ENCODE measurements at regions not wholly inside any gene's neighbourhood (a gene's known extent, or its start where the extent isn't known, plus 50 kb on each side); places are given as distances from the start of the nearest gene placed in this dataset.

DNA sequence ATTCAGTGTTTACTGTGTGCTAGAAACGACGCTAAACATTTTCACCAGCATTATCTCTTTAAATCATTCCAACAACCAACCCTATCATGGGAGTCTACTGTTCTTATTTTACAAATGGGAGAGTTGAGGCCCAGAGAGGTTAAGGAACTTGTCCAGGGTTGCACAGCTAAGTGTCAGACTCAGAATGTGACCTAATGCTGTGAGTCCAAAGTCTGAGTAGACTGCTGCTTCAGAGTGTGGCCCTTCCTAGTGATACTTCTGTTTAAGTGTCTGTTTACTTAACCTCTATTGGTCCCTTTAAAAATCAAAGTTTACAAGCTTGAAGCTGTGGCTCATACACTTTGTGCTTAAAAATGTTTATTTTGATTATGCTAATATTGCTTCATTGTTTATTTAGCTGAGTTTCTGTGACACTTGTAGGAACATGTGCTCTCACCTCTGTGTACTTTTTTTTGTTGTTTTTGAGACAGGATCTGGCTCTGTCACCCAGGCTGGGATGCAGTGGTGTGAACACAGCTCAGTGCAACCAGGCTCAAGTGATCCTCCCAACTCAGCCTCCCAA is 84.4 kb upstream of the SYPL1 start:
- no peaks in the 10 kb centered on the region for H3K36me3 ChIP-seq (ENCODE audit: control insufficient read depth, insufficient read depth, low read length)
- H3K4me3 ChIP-seq (ENCODE audit: low read length): no peak overlapping the region
- Mint-ChIP-seq H3K9me3 (no peaks in the 10 kb centered on the region), H3K4me1 (no peaks in the 10 kb centered on the region), H3K27me3 (ENCODE audit: low read depth in 2 of 2) (peaks cover 32 to 42% of the 10 kb centered on the region in 2 donors), H3K27ac (no peak overlapping the region), H3K4me3 (no peak overlapping the region), H3K36me3 (no peaks in the 10 kb centered on the region)
- intact Hi-C loops (cut with micrococcal nuclease): no loop called here
- 80% methylated on average over 2 of the region's 2 CpGs for WGBS (ENCODE audit: insufficient coverage)
- no peaks in the 10 kb centered on the region for H3K27me3 ChIP-seq (ENCODE audit: control insufficient read depth, insufficient read depth, low read length)
- H3K4me1 ChIP-seq (ENCODE audit: control insufficient read depth, insufficient read depth, low read length): no peaks in the 10 kb centered on the region
- TF ChIP-seq, protein P1, sequence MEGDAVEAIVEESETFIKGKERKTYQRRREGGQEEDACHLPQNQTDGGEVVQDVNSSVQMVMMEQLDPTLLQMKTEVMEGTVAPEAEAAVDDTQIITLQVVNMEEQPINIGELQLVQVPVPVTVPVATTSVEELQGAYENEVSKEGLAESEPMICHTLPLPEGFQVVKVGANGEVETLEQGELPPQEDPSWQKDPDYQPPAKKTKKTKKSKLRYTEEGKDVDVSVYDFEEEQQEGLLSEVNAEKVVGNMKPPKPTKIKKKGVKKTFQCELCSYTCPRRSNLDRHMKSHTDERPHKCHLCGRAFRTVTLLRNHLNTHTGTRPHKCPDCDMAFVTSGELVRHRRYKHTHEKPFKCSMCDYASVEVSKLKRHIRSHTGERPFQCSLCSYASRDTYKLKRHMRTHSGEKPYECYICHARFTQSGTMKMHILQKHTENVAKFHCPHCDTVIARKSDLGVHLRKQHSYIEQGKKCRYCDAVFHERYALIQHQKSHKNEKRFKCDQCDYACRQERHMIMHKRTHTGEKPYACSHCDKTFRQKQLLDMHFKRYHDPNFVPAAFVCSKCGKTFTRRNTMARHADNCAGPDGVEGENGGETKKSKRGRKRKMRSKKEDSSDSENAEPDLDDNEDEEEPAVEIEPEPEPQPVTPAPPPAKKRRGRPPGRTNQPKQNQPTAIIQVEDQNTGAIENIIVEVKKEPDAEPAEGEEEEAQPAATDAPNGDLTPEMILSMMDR (IDR thresholded peaks at IDR 0.05): no peak
- no peak overlapping the region for H3K27ac ChIP-seq (ENCODE audit: low read length)
- ATAC-seq (no peak), DNase-seq (no peak)
- H3K9me3 ChIP-seq (ENCODE audit: control insufficient read depth, insufficient read depth, low read length): no peaks in the 10 kb centered on the region

DNA sequence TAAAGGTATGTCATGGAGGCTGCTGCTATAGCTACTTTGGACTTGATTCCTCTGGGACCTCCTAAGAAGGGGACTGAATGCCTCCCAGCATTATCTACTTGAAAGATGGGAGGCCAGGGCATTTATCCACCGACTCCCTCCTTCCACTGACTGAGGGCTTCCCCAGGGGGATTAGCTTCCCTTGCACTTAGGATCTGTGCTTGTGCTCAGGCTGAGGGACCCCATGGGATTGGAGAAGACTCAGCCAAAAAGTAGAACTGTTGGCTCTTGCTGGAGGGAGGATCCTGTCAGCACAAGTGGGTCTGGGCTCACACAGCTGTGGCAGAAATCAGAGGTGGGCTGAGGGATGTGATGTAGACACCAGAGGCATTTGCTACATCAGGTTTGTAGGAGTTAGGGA is 81.5 kb upstream of the SYPL1 start:
- TF ChIP-seq, protein P1 (IDR thresholded peaks at IDR 0.05): no peak
- Histone ChIP-seq H3K27me3 (ENCODE audit: control insufficient read depth, insufficient read depth, low read length) (no peaks in the 10 kb centered on the region), H3K4me3 (ENCODE audit: low read length) (no peak overlapping the region), H3K36me3 (ENCODE audit: control insufficient read depth, insufficient read depth, low read length) (no peaks in the 10 kb centered on the region), H3K4me1 (ENCODE audit: control insufficient read depth, insufficient read depth, low read length) (no peaks in the 10 kb centered on the region), H3K27ac (ENCODE audit: low read length) (no peak overlapping the region), H3K9me3 (ENCODE audit: control insufficient read depth, insufficient read depth, low read length) (no peaks in the 10 kb centered on the region)
- Mint-ChIP-seq H3K9me3 (no peaks in the 10 kb centered on the region), H3K4me3 (no peak overlapping the region), H3K27me3 (ENCODE audit: low read depth in 2 of 2) (peaks cover 34 to 62% of the 10 kb centered on the region in 2 donors), H3K27ac (no peak overlapping the region), H3K36me3 (no peaks in the 10 kb centered on the region), H3K4me1 (no peaks in the 10 kb centered on the region)
- intact Hi-C loops (cut with micrococcal nuclease): no loop called here
- WGBS (ENCODE audit: insufficient coverage): 91% methylated on average over 1 of the region's 1 CpG
- no peak for ATAC-seq
- no peak for DNase-seq

DNA sequence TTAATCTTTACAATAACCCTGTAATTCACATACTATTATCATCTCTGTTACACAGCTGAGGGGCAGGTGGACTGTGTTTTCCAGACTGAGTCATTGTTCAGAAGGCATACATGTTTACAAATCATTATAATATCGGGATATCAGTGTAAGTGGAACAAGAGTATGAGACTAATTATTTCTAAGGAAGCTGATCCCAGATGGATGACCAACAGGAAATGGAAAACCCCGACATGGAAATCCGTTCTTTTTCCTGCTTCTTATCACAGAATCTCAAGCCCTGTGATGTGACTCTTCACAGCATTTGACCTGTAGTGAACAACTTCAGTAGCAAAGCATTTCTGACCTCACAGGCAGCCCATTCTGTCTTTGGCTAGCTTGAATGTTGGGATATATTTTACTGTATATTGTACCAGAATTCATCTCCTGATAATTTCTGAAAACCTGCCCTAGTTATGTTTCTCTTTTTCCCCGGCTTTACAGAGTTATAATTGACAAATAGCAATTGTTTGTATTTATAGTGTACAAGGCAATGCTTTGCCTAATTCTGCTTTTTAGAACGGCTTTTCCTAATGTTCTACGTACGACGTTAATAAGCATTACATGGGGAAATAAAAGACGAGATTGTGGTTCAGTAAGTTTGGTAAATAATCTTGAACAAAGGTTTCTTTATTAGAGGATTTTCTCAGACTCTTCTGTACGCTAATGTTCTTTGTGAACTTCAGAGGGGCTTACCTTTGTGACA is 78.6 kb upstream of the SYPL1 start:
- Histone ChIP-seq H3K27me3 (ENCODE audit: control insufficient read depth, insufficient read depth, low read length) (no peaks in the 10 kb centered on the region), H3K4me3 (ENCODE audit: low read length) (no peak overlapping the region), H3K9me3 (ENCODE audit: control insufficient read depth, insufficient read depth, low read length) (no peaks in the 10 kb centered on the region), H3K36me3 (ENCODE audit: control insufficient read depth, insufficient read depth, low read length) (no peaks in the 10 kb centered on the region), H3K27ac (ENCODE audit: low read length) (no peak overlapping the region), H3K4me1 (ENCODE audit: control insufficient read depth, insufficient read depth, low read length) (no peaks in the 10 kb centered on the region)
- Mint-ChIP-seq H3K27ac (no peak overlapping the region), H3K36me3 (no peaks in the 10 kb centered on the region), H3K27me3 (ENCODE audit: low read depth in 2 of 2) (peaks cover 33 to 69% of the 10 kb centered on the region in 2 donors), H3K4me1 (no peaks in the 10 kb centered on the region), H3K4me3 (no peak overlapping the region), H3K9me3 (no peaks in the 10 kb centered on the region)
- ATAC-seq (no peak), DNase-seq (no peak)
- TF ChIP-seq, protein P1 (IDR thresholded peaks at IDR 0.05): no peak
- intact Hi-C loops (cut with micrococcal nuclease): no loop called here
- WGBS (ENCODE audit: insufficient coverage): 82% methylated on average over 9 of the region's 10 CpGs
